Inflammatory macrophage treated with lipopolysaccharide for 1 hour (primary cell): ENCODE measurements at regions not wholly inside any gene's neighbourhood (a gene's known extent, or its start where the extent isn't known, plus 50 kb on each side); places are given as distances from the start of the nearest gene placed in this dataset.
"Not testable (repeated sequence)": the region's sequence is repeated elsewhere in the genome, so short reads cannot be mapped to it uniquely, and the experiment has no call there.

ENCODE experiments used
- DNase-seq, 2 donors: peaks; one replicate each; pipeline ENCODE4 v3.0.0-alpha.2; 2020 to 2022

DNA sequence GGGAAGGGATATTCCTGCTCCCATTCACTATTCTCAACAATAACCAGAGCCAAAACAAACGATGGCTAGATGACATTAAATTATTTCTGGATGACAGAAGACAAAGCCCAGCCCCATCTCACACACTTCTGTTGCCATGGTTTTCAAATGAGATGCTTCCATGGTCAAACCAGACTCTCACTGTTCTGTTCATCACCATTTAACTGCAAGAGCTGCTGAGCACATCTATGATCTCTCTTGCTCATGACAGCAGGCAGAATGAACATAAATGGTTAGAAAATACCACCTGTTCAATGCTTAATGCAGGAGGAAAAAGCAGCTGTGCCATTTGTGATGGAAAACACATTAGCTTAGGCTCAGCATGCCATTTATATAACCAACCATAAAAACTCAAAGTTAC is 758.6 kb upstream of the ZWINT start:
- no peak for DNase-seq

- no peak for DNase-seq
Observed at GRCh38 chr10:57113545-57113944, 752.5 kb upstream of the ZWINT start.

DNA sequence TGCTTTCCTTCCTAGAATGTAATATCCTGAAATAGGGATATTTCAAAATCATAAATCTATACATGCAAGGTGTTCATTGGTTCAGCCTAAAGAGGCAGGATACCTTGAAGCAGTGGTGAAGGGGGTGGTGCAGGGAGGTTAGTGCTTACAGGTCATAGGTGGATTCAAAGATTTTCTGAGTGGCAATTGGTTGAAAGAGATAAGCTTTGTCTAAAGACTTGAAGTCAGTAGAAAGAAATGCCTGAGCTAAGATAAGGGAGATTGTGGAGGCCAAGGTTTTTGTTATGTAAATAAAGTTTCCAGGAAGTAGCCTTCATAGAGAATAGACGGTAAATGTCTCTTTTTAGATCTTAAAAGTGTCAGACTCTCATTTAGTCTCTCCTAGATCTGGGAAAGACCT is 741.2 kb upstream of the ZWINT start:
- no peak for DNase-seq

GRCh38 chr10:57098146-57098545 is 737.1 kb upstream of the ZWINT start:
- no peak for DNase-seq

DNA sequence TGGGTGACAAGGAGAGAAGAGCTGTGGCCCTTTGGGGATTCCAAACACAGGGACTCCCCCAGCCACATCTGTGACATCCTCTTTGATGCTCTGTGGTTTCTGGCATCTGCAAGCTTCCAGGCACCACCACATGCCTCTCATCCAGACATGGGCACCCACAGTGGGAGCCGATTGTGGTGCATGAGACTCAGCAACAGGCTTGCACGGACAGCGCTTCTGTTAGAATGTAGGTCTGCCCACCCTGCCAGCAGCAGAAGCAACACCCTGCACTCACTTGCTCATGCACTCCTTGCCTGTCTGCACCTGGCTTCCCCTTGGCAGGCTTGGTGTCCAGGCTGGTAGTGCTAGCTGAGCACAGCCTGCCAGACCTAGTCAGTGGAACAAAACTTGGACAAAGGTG is 735.0 kb upstream of the ZWINT start:
- no peak for DNase-seq

DNA sequence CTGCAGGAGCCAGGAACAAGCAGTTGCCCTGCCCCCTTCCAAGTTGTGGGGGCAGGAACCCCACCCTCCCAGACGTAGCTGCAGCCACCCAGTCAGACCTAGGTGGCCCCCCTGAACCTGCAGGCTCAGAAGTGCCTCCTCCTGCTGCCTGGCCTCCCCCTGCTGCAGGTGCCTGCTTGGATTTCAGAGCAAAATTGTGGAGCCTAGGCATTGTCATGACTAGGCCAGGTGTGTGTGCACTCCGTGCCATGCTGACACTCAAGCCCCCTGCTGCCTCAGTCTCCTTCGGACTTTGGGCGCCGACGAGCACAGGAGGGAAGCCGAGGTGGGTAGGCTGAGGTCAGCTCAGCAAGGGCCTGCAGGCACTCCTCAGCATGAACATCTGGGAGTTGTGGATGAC is 733.9 kb upstream of the ZWINT start:
- no peak for DNase-seq

DNA sequence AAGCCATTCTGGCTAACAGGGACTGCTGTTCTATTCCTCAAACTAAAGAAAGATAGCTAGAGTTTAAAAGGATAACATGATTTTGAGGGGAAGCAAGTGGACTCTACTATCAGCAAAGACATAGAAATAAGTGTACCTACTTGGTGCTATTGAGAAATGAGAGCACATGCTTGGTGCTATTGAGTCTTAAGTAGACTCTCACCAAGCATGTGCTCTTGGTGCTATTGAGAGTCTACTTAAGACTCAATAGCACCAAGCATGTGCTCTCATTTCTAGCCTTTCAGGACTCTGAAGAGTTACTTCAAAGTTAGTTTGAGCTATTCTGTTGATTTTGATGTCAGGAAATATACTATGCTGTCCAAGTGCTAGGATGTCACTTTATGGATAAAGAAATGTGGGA is 733.0 kb upstream of the ZWINT start:
- DNase-seq = no peak

DNA sequence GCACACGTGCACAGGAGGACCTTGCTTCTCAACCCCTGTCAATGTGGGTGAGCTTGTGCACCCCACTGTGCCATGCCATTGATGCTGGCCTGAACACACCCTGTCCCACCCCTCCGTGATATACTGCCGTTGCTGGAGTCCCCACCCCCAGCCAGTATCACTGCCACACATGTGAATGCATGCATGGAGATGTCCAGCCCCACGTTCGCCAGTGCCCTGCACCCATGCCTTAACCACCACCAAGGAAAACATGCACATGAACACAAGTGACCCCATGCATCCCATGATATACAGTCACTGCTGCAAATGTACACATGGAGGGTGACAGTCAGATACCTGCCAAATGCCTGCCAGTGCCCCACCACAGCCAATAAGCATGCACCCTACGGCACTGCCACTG is 692.5 kb upstream of the ZWINT start:
- no peak for DNase-seq

DNA sequence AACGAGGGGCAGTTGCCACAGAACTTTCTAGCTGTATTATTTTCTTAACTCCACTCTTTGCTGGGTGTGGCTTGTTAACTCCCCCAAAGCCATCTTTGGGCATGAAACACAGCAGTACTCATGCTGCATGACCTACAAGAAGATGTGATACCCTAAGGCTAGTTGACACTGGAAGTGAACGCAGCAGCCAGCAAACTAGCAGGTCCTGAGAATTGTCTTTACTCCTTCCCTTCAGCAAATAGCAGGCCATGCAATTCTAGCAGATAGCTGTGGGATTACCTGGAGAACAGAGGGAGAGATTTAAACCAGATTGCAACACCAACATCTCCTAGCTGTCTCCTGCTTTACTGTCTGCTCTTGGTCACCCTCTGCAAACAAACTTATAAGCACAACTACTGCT is 688.0 kb upstream of the ZWINT start:
- DNase-seq = no peak

DNA sequence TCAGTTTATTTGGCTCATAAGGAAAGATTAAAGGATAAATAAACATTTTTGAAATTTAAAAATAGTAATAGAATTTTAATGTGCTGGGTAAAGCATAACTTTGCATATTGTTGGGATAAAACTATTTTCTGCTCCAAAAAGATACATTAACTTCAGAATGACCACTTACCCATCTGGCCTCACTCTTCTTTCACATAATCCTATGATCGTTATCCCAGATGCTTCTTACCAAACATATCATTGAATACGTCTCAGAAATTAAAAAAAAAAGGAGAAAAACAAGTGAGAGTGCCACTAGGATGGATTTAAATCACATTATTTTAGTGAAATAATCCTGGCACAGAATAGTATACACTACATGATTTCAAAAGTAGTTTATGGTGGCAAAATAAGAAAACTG is 677.5 kb upstream of the ZWINT start:
- DNase-seq = no peak

- DNase-seq = no peak
Observed at GRCh38 chr10:57035310-57035709, 674.3 kb upstream of the ZWINT start.

DNA sequence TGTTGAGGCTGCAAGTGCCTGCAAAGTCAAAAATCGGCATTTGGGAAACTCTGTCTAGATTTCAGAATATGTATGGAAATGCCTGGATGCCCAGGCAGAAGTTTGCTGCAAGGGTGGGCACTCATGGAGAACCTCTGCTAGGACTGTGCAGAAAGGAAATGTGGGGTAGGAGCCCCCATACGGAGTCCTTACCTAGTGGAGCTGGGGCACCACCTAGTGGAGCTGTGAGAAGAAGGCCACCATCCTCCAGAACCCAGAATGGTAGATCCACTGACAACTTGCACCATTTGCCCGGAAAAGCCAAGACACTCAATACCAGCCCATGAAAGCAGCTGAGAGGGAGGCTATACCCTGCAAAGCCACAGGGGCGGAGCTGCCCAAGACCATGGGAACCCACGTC is 671.2 kb upstream of the ZWINT start:
- not testable (repeated sequence) for DNase-seq

- no peak for DNase-seq
Observed at GRCh38 chr10:57031346-57031745, 670.3 kb upstream of the ZWINT start.

DNA sequence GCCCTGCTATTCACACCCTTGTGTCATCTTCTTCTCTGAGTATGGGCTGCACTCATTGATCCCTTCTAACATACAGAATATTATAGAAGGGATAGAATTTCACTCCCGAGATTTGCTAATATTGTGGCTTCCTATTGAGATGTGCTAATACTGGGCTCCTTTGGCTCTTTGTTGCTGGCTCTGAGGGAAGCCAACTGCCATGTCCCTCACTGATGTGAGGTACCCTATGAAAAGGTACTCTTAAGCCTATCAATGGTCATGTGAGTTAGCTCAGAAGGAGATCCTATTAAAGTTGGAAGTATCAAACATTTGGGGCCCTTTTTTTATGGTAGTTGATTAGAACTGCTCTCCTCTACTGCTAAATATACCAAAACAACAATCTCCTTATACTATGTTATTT is 665.2 kb upstream of the ZWINT start:
- no peak for DNase-seq

- no peak for DNase-seq
Observed at GRCh38 chr10:57023626-57024025, 662.6 kb upstream of the ZWINT start.

DNA sequence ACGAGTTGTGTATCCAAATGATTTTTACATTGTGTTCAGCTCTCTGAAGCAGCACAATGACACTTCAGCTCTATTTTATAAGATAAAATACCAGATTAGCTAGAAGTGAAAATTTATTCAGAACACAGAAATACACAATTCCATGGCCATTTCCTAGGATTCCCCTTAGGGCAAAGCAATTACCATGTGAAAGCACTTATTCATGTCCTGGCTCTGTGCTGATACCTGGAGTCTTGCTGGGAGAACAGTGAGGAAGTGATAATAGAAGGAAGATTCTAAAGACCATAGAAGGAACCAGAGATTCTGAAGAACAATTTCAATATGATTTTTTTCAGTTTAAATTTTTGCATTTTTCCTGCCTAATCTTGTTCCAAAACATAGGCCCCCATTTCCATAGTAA is 657.4 kb upstream of the ZWINT start:
- no peak for DNase-seq

GRCh38 chr10:57017356-57018037 is 656.4 kb upstream of the ZWINT start:
- DNase-seq = no peak

GRCh38 chr10:57015595-57016318 is 654.7 kb upstream of the ZWINT start:
- DNase-seq = no peak

DNA sequence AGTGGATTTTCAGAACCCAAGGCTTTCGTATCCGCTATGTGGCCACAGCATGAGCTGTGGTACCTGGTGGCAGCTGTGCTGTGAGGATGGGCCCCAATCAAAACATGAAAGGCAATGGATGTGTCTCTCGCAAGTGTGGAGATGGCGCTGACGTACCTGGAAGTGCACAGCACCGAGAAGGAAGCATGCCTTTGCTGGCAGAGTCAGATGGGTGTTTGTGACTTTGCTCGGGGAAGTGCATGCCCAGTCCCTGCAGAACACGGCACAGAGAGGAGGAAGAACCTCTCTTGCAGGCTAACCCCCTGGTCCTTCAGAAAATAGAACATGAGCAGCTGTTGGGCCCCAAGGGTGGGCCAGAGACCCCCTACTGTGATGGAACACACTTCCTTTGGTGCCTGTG is 654.1 kb upstream of the ZWINT start:
- DNase-seq = no peak

- no peak for DNase-seq
Observed at GRCh38 chr10:57014758-57015157, 653.7 kb upstream of the ZWINT start.

DNA sequence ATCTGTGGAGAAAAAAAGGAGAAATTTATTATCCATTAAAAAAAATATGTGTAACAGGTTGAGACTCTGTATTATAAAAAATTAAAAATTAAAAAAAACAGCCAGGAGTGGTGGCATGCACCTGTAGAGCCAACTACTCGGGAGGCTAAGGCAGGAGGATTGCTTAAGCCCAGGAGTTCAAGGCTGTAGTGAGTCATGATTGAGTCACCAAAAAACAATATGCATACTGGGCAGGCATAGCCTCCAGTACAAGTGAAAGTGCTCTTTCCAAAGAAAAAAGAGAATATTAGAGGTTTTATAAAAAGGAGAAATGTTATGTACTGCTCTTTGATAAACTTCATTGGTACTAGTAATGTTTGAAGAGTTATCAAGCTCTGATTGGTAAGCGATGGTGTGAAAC is 647.1 kb upstream of the ZWINT start:
- no peak for DNase-seq

DNA sequence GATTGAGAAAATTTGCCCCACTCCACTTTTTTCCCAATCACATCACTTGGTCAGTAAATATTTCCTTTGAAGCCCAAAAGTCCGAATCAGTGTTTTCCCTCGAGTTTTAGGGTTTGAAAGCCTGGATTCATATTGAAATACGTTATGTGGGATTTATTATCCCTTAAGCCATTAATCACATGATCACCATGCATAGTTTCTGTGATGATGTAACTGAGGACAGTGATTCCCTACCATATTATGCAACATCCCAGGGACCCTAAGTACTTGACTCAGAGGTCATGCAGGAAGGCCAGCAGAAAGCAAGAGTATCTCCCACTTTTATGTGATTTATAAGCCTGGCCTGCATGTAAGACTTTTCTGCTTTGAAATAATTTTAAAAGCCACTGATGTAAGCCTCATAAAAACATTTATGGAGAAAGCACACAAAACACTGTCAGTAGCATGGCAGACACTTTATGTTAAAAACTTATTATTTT is 630.6 kb upstream of the ZWINT start:
- no peak for DNase-seq

GRCh38 chr10:56975513-56975912 is 614.5 kb upstream of the ZWINT start:
- DNase-seq = no peak

GRCh38 chr10:56973766-56974165 is 612.7 kb upstream of the ZWINT start:
- DNase-seq = no peak

- DNase-seq = no peak
Observed at GRCh38 chr10:56943221-56943755, 582.2 kb upstream of the ZWINT start.
